ENCODE measurements at regions not wholly inside any gene's neighbourhood (a gene's known extent, or its start where the extent isn't known, plus 50 kb on each side); places are given as distances from the start of the nearest gene placed in this dataset.

DNA sequence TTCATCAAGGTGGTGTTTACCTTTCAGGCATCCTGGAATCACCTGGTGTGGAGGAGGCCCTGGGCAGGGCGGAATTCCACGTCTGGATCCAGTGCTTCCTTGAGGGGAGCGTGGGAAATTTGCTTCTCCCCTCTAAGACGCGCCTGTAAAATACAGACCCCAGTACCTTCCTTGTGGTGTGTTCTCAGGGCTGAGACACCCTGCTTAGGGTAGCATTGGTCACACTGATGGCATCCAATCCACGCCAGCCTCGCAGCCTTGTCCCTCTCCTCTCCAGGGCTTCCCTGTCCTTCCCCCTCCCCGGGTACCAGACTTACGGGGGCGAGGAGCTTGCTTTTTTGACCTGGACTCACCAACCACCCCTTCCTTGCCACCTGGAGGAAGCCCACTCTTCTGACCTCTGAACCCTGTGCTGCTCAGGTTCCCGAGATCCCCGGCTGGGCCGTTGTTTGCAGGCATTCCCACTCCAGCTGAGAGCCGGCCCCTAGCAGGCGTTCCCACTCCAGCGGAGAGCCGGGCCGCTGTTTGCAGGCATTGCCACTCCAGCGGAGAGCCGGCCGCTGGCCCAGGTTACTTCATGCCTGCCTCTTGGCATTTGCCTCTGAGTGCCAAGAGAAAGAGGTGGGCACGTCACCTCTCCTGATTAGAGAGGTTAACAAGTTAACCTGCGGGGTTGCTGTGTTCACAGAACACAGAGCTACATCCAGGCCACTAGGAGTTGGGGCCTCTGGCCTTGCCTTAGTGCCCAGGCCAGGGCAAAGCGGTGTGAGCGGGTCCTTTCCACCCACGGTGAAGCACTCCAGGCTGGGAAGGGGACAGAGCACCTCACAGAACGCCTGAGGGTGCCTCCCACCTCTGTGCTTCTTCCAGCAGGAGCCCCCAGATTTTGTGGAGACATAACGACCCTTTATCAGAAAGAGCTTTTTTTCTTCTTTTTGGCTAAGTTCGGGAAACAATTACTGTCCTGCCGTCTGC is 254.0 kb upstream of the PPP2R2D start:
- CTCF ChIA-PET: no interaction called here
- DNase-seq (ENCODE audit: low spot score): no peak
- TF ChIP-seq, protein P1, sequence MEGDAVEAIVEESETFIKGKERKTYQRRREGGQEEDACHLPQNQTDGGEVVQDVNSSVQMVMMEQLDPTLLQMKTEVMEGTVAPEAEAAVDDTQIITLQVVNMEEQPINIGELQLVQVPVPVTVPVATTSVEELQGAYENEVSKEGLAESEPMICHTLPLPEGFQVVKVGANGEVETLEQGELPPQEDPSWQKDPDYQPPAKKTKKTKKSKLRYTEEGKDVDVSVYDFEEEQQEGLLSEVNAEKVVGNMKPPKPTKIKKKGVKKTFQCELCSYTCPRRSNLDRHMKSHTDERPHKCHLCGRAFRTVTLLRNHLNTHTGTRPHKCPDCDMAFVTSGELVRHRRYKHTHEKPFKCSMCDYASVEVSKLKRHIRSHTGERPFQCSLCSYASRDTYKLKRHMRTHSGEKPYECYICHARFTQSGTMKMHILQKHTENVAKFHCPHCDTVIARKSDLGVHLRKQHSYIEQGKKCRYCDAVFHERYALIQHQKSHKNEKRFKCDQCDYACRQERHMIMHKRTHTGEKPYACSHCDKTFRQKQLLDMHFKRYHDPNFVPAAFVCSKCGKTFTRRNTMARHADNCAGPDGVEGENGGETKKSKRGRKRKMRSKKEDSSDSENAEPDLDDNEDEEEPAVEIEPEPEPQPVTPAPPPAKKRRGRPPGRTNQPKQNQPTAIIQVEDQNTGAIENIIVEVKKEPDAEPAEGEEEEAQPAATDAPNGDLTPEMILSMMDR (conservative IDR thresholded peaks at IDR 0.05; ENCODE audit: low read depth): no peak
- H3K27ac ChIP-seq: no peak overlapping the region
- POLR2A ChIA-PET (ENCODE audit: low non-redundant PET): no interaction called here

DNA sequence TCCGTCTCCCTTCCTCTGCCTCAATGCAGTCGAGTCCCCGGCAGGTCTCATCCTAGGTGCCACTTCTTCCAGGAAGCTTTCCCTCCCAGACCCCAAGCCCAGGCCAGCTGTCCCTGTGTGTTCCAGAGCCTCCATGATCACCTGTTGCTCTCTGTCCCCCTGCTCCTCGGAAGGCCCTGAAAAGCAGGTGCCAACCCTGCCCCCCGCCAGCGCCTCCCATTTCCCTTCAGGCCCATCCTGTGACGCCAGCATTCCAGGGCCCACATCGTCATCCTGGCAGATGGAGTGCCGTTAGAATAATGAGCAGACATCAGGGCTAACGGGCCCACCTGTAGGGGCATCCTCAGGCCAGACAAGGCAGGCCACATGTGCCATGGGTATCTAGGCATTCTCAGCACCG is 253.0 kb upstream of the PPP2R2D start:
- ChIA-PET POLR2A (ENCODE audit: low non-redundant PET) (no interaction called here), CTCF (no interaction called here)
- DNase-seq (ENCODE audit: low spot score): no peak
- TF ChIP-seq, protein P1 (conservative IDR thresholded peaks at IDR 0.05; ENCODE audit: low read depth): no peak
- H3K27ac ChIP-seq: no peak overlapping the region

DNA sequence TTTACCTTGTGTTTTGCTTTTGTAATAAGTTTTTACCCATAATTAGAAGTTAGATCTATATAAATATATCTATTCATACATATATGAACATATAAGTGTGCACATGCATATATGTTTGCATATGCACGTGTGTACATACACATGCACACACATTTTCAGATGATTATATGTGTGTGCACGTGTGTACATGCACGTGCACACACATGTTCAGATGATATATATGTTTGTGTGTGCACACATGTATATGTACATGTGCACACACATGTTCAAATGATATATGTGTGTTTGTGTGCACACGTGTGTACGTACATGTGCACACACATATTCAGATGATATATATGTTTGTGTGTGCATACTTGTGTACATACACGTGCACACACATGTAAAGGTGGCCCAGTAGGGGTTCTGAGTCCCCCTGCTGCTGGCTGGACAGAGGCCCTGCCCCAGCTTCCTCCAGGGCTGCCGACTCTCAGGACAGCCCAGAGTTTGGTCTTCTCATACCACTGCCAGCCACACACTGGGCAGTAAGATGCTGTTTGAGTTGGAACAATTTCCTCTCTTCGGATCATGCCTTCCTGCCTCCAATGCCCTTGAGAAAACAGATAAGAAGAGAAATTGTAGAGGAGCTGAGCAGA is 252.3 kb upstream of the PPP2R2D start:
- no peak for DNase-seq (ENCODE audit: low spot score)
- ChIA-PET CTCF (no interaction called here), POLR2A (ENCODE audit: low non-redundant PET) (no interaction called here)
- TF ChIP-seq, protein P1 (conservative IDR thresholded peaks at IDR 0.05; ENCODE audit: low read depth): no peak
- no peak overlapping the region for H3K27ac ChIP-seq

DNA sequence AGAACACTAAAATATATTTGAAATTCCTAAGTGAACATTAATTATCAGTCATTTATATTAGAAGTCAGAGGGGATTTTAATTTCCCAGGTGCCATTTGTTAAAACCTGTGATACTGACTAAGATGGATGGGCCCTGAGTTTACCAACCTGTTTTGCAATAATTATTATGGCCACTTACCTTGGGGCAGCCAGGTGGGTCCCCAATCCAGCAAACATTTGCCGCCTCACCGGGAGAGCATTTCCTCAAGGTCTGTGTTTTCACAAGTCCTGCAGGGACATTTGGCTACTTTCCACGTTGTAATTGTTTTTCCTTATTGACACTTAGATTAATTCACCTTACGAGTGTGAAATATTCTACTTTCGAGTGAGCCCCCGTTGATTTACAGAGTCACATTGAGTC is 251.2 kb upstream of the PPP2R2D start:
- no peak overlapping the region for H3K27ac ChIP-seq
- ChIA-PET POLR2A (ENCODE audit: low non-redundant PET) (no interaction called here), CTCF (no interaction called here)
- DNase-seq (ENCODE audit: low spot score): no peak
- TF ChIP-seq, protein P1 (conservative IDR thresholded peaks at IDR 0.05; ENCODE audit: low read depth): no peak

DNA sequence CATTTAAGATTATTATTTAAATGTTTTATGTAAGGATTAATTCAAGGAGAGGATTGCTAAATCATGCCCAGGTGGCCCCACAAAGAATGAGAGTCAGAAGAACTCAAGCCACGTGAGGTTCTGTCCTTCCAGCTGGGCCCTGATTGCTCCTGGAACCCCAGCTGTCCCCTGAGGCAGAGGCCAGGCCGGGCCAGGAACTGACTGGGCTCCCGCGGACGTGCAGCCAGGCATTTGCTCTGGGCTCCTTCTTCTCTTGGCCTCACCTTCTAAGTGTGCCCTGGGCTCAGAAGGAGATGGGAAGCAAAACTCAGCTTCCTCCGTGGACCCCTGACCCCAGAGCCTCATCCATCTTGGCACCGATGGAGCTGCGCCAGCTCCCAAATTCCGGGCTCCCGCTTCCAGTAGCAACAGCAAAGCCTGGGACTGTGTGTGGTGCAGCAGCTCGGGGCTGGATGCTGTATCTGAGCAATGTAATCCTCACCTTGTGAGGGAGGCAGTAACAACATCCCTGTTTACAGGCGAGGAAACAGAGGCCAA is 250.6 kb upstream of the PPP2R2D start:
- POLR2A ChIA-PET (ENCODE audit: low non-redundant PET): no interaction called here
- H3K27ac ChIP-seq: no peak overlapping the region
- TF ChIP-seq, protein P1 (conservative IDR thresholded peaks at IDR 0.05; ENCODE audit: low read depth): no peak
- DNase-seq (ENCODE audit: low spot score): no peak
- CTCF ChIA-PET: no interaction called here

DNA sequence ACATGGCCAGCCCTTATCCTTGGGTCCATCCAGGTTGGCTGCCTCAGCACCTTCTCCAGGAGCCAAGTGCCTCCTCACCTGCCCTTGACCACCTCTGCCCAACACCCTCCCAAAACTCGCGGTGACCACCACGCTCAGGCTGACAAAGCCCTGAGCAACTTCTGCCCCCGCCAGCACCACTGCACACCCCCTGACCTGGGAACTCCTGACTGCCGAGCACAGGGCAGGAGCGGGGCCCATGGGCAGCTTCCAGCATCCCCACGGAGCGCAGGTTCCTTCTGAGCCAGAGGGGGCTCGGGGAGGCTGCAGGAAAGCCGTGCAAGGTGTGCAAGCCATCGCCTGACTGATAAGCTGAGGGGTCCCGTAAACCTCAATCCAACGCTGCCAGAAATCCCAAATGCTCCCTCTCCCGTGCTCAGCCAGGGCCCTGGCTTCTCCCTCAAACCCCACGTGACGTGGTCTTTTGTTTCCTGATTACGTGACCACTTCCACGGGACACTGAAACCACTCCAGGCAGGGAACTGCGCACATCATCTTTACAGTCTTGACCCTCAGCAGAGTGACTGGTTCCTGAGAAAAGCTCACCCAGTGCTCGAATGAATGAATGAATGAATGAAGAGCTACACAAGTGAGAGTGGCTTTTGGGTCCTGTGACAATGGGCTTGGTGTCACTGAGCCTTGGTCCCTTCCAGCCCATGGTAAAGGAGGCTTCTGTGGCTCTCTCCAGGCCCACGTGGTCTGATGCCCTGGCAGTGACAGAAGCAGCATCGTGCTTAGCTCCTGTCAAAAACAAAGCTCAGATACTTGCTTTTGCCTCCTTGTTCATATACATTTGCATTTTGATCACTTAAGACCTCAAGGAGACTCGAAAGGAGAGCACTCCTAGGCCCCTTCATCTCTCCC is 249.8 kb upstream of the PPP2R2D start:
- CTCF ChIA-PET: interaction anchor here (0.8 kb wide), 1 partner anchor 77 kb away, joined by 3 read pairs; no protein-coding TSS in a partner anchor
- no peak overlapping the region for H3K27ac ChIP-seq

More for the DNA sequence above, 249.8 kb upstream of the PPP2R2D start:
- POLR2A ChIA-PET (ENCODE audit: low non-redundant PET): no interaction called here
- TF ChIP-seq, protein P1 (conservative IDR thresholded peaks at IDR 0.05; ENCODE audit: low read depth): no peak
- DNase-seq (ENCODE audit: low spot score): no peak
